ENCODE measurements at regions not wholly inside any gene's neighbourhood (a gene's known extent, or its start where the extent isn't known, plus 50 kb on each side); places are given as distances from the start of the nearest gene placed in this dataset.

GRCh38 chrX:129188231-129188630, 335.1 kb downstream of the SMARCA1 start:
- H3K4me3 ChIP-seq (ENCODE audit: low read depth, low read length, poor library complexity, severe bottlenecking): no peak overlapping the region
- H3K27ac ChIP-seq (ENCODE audit: low read depth, low read length, poor library complexity, severe bottlenecking): no peak overlapping the region
- intact Hi-C loops (cut with micrococcal nuclease; ENCODE audit: unreplicated experiment): no loop called here
- no peaks in the 10 kb centered on the region for H3K9me3 ChIP-seq (ENCODE audit: low read depth, low read length, poor library complexity, severe bottlenecking)
- H3K4me1 ChIP-seq (ENCODE audit: insufficient read depth, low read length, poor library complexity, severe bottlenecking): no peaks in the 10 kb centered on the region
- BruUV-seq (replicated peaks): no TSS peak
- H3K27me3 ChIP-seq (replicated peaks; ENCODE audit: insufficient read depth, low read depth, low read length, poor library complexity): no peaks in the 10 kb centered on the region
- POLR2A ChIA-PET (ENCODE audit: low non-redundant PET): no interaction called here
- no peaks in the 10 kb centered on the region for H3K36me3 ChIP-seq (ENCODE audit: insufficient read depth, low read length, poor library complexity, severe bottlenecking)
- CTCF ChIA-PET: no interaction called here
- DNase-seq (ENCODE audit: low spot score): no peak
- TF ChIP-seq EZH2 (IDR thresholded peaks at IDR 0.05; ENCODE audit: borderline replicate concordance, low read depth, low read length, poor library complexity, severe bottlenecking) (no peak), CTCF (conservative IDR thresholded peaks at IDR 0.05; ENCODE audit: low read depth, low read length) (no peak)

GRCh38 chrX:129176710-129177109, 346.6 kb downstream of the SMARCA1 start:
- intact Hi-C loops (cut with micrococcal nuclease; ENCODE audit: unreplicated experiment): no loop called here
- CTCF ChIA-PET: no interaction called here
- H3K9me3 ChIP-seq (ENCODE audit: low read depth, low read length, poor library complexity, severe bottlenecking): no peaks in the 10 kb centered on the region
- no peaks in the 10 kb centered on the region for H3K4me1 ChIP-seq (ENCODE audit: insufficient read depth, low read length, poor library complexity, severe bottlenecking)
- no peaks in the 10 kb centered on the region for H3K27me3 ChIP-seq (replicated peaks; ENCODE audit: insufficient read depth, low read depth, low read length, poor library complexity)
- DNase-seq (ENCODE audit: low spot score): no peak
- no peak overlapping the region for H3K4me3 ChIP-seq (ENCODE audit: low read depth, low read length, poor library complexity, severe bottlenecking)
- TF ChIP-seq CTCF (conservative IDR thresholded peaks at IDR 0.05; ENCODE audit: low read depth, low read length): no peak
- no peak for TF ChIP-seq EZH2 (IDR thresholded peaks at IDR 0.05; ENCODE audit: borderline replicate concordance, low read depth, low read length, poor library complexity, severe bottlenecking)
- H3K36me3 ChIP-seq (ENCODE audit: insufficient read depth, low read length, poor library complexity, severe bottlenecking): no peaks in the 10 kb centered on the region
- no peak overlapping the region for H3K27ac ChIP-seq (ENCODE audit: low read depth, low read length, poor library complexity, severe bottlenecking)
- no TSS peak for BruUV-seq (replicated peaks)
- POLR2A ChIA-PET (ENCODE audit: low non-redundant PET): no interaction called here

GRCh38 chrX:129161108-129161507, 362.2 kb downstream of the SMARCA1 start:
- Histone ChIP-seq H3K9me3 (ENCODE audit: low read depth, low read length, poor library complexity, severe bottlenecking) (no peaks in the 10 kb centered on the region), H3K4me3 (ENCODE audit: low read depth, low read length, poor library complexity, severe bottlenecking) (no peak overlapping the region), H3K27ac (ENCODE audit: low read depth, low read length, poor library complexity, severe bottlenecking) (no peak overlapping the region), H3K27me3 (replicated peaks; ENCODE audit: insufficient read depth, low read depth, low read length, poor library complexity) (no peaks in the 10 kb centered on the region), H3K36me3 (ENCODE audit: insufficient read depth, low read length, poor library complexity, severe bottlenecking) (no peaks in the 10 kb centered on the region), H3K4me1 (ENCODE audit: insufficient read depth, low read length, poor library complexity, severe bottlenecking) (no peaks in the 10 kb centered on the region)
- ChIA-PET POLR2A (ENCODE audit: low non-redundant PET) (no interaction called here), CTCF (no interaction called here)
- no TSS peak for BruUV-seq (replicated peaks)
- intact Hi-C loops (cut with micrococcal nuclease; ENCODE audit: unreplicated experiment): no loop called here
- DNase-seq (ENCODE audit: low spot score): no peak
- TF ChIP-seq CTCF (conservative IDR thresholded peaks at IDR 0.05; ENCODE audit: low read depth, low read length): no peak
- no peak for TF ChIP-seq EZH2 (IDR thresholded peaks at IDR 0.05; ENCODE audit: borderline replicate concordance, low read depth, low read length, poor library complexity, severe bottlenecking)
